K562 (cell line): ENCODE measurements at regions not wholly inside any gene's neighbourhood (a gene's known extent, or its start where the extent isn't known, plus 50 kb on each side); places are given as distances from the start of the nearest gene placed in this dataset.

Source experiments
- ATAC-seq: fragments of 200-7000 bp; cut with Tn5 transposase; 3 replicates; pipeline ENCODE4 v1.9.1; 2020; ENCODE audit warnings: moderate library complexity
- BruUV-seq: library from RNA; stranded (reverse); fragments of 400-500 nt; replicated peaks from 2 replicates; lab custom pipeline; 2021; lab: Mats Ljungman, UMichigan
- CTCF ChIA-PET: fragments of 300-600 bp; formaldehyde crosslinking; extraction: SDS; loops from one replicate; lab custom pipeline; 2021; ENCODE audit warnings: low intra/inter-chr PET ratio; lab: Yijun Ruan, JAX
- POLR2A ChIA-PET: fragments of 300-600, 350-650 bp; sonication (Branson Sonifier 250); formaldehyde crosslinking; extraction: SDS; loops from one replicate; lab custom pipeline; 2021; ENCODE audit warnings: antibody characterized with exemption, inconsistent platforms; lab: Yijun Ruan, JAX
- DNase-seq, 4 experiments: peaks; one replicate each; pipeline versions ENCODE4 v3.0.0 to v3.0.0-alpha.2; 2011 to 2018; ENCODE audit warnings: low spot score in 3 of 4, mixed read lengths in 3 of 4; ENCODE audit errors: extremely low read depth in 1 of 4
- FAIRE-seq: peaks from 2 replicates; lab custom pipeline; 2011; peaks lifted over from hg19 to GRCh38; lab: Jason Lieb, UNC
- H2AFZ ChIP-seq: 2 replicates; pipeline ENCODE4 v1.6.0; 2011; ENCODE audit warnings: low read depth, low read length, control low read depth, inconsistent platforms
- H3K27ac ChIP-seq: fragments of 200-600 bp; 3 replicates; pipeline ENCODE4 v1.8.0; 2011; ENCODE audit warnings: low read depth, mild to moderate bottlenecking, control low read depth, inconsistent platforms, low read length, moderate library complexity, mixed read lengths; ENCODE audit errors: extremely low read depth
- H3K27me3 ChIP-seq, 2 experiments: fragments of 300-600 bp in 1 of 2; 2 replicates in 1 of 2; 3 replicates in 1 of 2; pipeline versions ENCODE4 v1.6.0 to v1.8.0; 2011; ENCODE audit warnings: inconsistent platforms in 2 of 2, low read length in 2 of 2, mild to moderate bottlenecking in 1 of 2, mixed read lengths in 1 of 2, moderate library complexity in 1 of 2; ENCODE audit not compliant: control insufficient read depth in 2 of 2, insufficient read depth in 2 of 2
- H3K36me3 ChIP-seq: fragments of 300-600 bp; 3 replicates; pipeline ENCODE4 v1.8.0; 2011; ENCODE audit warnings: mild to moderate bottlenecking, low read length, inconsistent platforms; ENCODE audit not compliant: control insufficient read depth, insufficient read depth
- H3K4me1 ChIP-seq, 2 experiments: fragments of 200-600 bp in 1 of 2; replicated peaks in 1 of 2; 2 replicates in 1 of 2; 3 replicates in 1 of 2; pipeline versions ENCODE4 v1.5.1 to v1.8.0; 2011; ENCODE audit warnings: inconsistent platforms in 2 of 2, low read length in 2 of 2, mild to moderate bottlenecking in 1 of 2, mixed read lengths in 1 of 2, moderate library complexity in 1 of 2; ENCODE audit not compliant: control insufficient read depth in 2 of 2, insufficient read depth in 2 of 2
- H3K4me2 ChIP-seq: 2 replicates; pipeline ENCODE4 v1.6.1; 2011; ENCODE audit warnings: low read length, control low read depth, inconsistent platforms, mixed read lengths; ENCODE audit not compliant: insufficient read depth
- H3K4me3 ChIP-seq: fragments of 200-600 bp; sonication (generic), shearing (Covaris generic); 2 replicates; pipeline ENCODE4 v1.5.1; 2016; ENCODE audit warnings: control low read depth, inconsistent platforms
- H3K79me2 ChIP-seq: fragments of 200-600 bp; 3 replicates; pipeline ENCODE4 v1.8.0; 2011; ENCODE audit warnings: low read length, inconsistent platforms; ENCODE audit not compliant: control insufficient read depth, insufficient read depth
- H3K9ac ChIP-seq, 2 experiments: 2 replicates each; pipeline versions ENCODE4 v1.6.0 to v1.6.1; 2011; ENCODE audit warnings: low read depth in 2 of 2, low read length in 2 of 2, control low read depth in 1 of 2, inconsistent platforms in 1 of 2, mild to moderate bottlenecking in 1 of 2, mixed read lengths in 1 of 2; ENCODE audit not compliant: insufficient read depth in 1 of 2
- H3K9me1 ChIP-seq: one replicate; pipeline ENCODE4 v1.6.0; 2011; ENCODE audit warnings: inconsistent platforms, mild to moderate bottlenecking, low read length, moderate library complexity; ENCODE audit not compliant: control insufficient read depth, insufficient read depth
- H3K9me3 ChIP-seq: replicated peaks from 2 replicates; pipeline ENCODE4 v1.5.1; 2011; ENCODE audit warnings: low read depth, low read length, inconsistent platforms; ENCODE audit not compliant: control insufficient read depth, insufficient read depth
- H4K20me1 ChIP-seq: replicated peaks from 2 replicates; pipeline ENCODE4 v1.6.1; 2011; ENCODE audit warnings: low read length, inconsistent platforms, mixed read lengths; ENCODE audit not compliant: control insufficient read depth, insufficient read depth
- WGBS: fragments of 100-300 bp; shearing (Covaris generic); methylation state at CpG from one replicate; pipeline ENCODE4 v1.1.6; 2016; ENCODE audit warnings: low coverage, mixed read lengths; ENCODE audit not compliant: insufficient coverage; ENCODE audit errors: missing lambda C conversion rate; 5-methylcytosine and 5-hydroxymethylcytosine counted together
- in situ Hi-C: fragments of 300-500 bp; cut with MboI; formaldehyde crosslinking; loops from 4 replicates; pipeline ENCODE4 v1.15.0; 2018; ENCODE audit warnings: inconsistent platforms, mixed read lengths
- intact Hi-C: fragments of 100-400 bp; cut with micrococcal nuclease; formaldehyde crosslinking; loops from 2 replicates; pipeline ENCODE4 v1.14.2; 2022
- TF ChIP-seq, protein P1 (sequence below): sonication (generic); formaldehyde crosslinking; IDR thresholded peaks from 2 replicates; pipeline ENCODE4 v1.4.0; 2020; ENCODE audit warnings: mild to moderate bottlenecking, missing genetic modification reagents
- TF ChIP-seq, protein P2 (sequence below), 3 experiments: IDR thresholded peaks in 2 of 3; conservative IDR thresholded peaks in 1 of 3; 2 replicates each; pipeline ENCODE4 v1.5.1; 2011 to 2012; ENCODE audit warnings: low read length in 3 of 3, mild to moderate bottlenecking in 3 of 3, control low read depth in 2 of 3, improper control_type of control experiment in 1 of 3, inconsistent platforms in 1 of 3, low read depth in 1 of 3, mixed read lengths in 1 of 3, moderate library complexity in 1 of 3; ENCODE audit not compliant: insufficient read depth in 2 of 3

DNA sequence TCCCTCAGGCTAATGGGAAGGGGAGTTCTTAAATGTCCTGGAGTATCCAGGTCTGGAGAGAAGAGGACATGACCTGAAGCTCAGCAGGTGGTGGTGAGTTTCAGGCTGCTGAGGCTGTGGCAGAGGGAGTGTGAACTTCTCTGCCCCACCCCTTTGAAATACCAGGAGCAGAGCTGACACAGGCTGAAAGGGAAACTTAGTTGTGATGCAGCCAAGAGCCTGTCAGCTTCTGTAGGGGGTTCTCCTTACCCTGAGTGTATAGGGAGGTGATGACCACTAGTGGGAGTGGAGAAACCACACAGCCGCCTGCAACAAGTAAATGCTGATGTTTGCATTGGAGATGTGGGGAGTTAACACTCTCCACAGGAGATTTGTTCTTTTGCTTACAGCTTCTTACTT lies 152.3 kb downstream of the FCRL5 start:
- WGBS, result 6% methylated on average over 1 of the region's 1 CpG
- H3K27ac ChIP-seq, result no peak overlapping the region
- no peak overlapping the region for H3K4me3 ChIP-seq
- DNase-seq (peak in 1 of 4 experiments; percentile 10), ATAC-seq (peak; percentile 77), FAIRE-seq (no peak)
- intact Hi-C loops, result no loop called here
- no peaks in the 10 kb centered on the region for H3K27me3 ChIP-seq
- BruUV-seq, result no TSS peak
- H4K20me1 ChIP-seq, result no peaks in the 10 kb centered on the region
- no peaks in the 10 kb centered on the region for H3K9me1 ChIP-seq
- no peak overlapping the region for H3K4me2 ChIP-seq
- no peak overlapping the region for H3K9ac ChIP-seq
- CTCF ChIA-PET, result no interaction called here
- H3K9me3 ChIP-seq, result no peaks in the 10 kb centered on the region
- H3K79me2 ChIP-seq, result no peaks in the 10 kb centered on the region
- POLR2A ChIA-PET, result interaction anchor here (0.7 kb wide), 1 partner anchor 11 kb away, joined by 4 read pairs; no protein-coding TSS in a partner anchor
- no peaks in the 10 kb centered on the region for H3K36me3 ChIP-seq
- in situ Hi-C loops, result no loop called here
- H3K4me1 ChIP-seq, result peaks cover 7 to 22% of the 10 kb centered on the region in 2 experiments
- no peak overlapping the region for H2AFZ ChIP-seq
- TF ChIP-seq, protein P1, sequence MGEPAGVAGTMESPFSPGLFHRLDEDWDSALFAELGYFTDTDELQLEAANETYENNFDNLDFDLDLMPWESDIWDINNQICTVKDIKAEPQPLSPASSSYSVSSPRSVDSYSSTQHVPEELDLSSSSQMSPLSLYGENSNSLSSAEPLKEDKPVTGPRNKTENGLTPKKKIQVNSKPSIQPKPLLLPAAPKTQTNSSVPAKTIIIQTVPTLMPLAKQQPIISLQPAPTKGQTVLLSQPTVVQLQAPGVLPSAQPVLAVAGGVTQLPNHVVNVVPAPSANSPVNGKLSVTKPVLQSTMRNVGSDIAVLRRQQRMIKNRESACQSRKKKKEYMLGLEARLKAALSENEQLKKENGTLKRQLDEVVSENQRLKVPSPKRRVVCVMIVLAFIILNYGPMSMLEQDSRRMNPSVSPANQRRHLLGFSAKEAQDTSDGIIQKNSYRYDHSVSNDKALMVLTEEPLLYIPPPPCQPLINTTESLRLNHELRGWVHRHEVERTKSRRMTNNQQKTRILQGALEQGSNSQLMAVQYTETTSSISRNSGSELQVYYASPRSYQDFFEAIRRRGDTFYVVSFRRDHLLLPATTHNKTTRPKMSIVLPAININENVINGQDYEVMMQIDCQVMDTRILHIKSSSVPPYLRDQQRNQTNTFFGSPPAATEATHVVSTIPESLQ (CRISPR knock-in tag), result no peak
- TF ChIP-seq, protein P2, sequence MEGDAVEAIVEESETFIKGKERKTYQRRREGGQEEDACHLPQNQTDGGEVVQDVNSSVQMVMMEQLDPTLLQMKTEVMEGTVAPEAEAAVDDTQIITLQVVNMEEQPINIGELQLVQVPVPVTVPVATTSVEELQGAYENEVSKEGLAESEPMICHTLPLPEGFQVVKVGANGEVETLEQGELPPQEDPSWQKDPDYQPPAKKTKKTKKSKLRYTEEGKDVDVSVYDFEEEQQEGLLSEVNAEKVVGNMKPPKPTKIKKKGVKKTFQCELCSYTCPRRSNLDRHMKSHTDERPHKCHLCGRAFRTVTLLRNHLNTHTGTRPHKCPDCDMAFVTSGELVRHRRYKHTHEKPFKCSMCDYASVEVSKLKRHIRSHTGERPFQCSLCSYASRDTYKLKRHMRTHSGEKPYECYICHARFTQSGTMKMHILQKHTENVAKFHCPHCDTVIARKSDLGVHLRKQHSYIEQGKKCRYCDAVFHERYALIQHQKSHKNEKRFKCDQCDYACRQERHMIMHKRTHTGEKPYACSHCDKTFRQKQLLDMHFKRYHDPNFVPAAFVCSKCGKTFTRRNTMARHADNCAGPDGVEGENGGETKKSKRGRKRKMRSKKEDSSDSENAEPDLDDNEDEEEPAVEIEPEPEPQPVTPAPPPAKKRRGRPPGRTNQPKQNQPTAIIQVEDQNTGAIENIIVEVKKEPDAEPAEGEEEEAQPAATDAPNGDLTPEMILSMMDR (IDR thresholded peaks at IDR 0.05 in 2 of 3, conservative IDR thresholded peaks at IDR 0.05 in 1 of 3; ENCODE audit: insufficient read depth in 2 of 3, low read depth in 1 of 3, low read length in 3 of 3), result peak in 2 of 3 experiments; percentile 13 to 38; a peak in 2 of 6 replicates
